H9 (cell line): ENCODE measurements at regions not wholly inside any gene's neighbourhood (a gene's known extent, or its start where the extent isn't known, plus 50 kb on each side); places are given as distances from the start of the nearest gene placed in this dataset.

ENCODE experiments used
- DNase-seq: peaks from one replicate; pipeline ENCODE4 v3.0.0-alpha.2; 2017
- H2AFZ ChIP-seq: one replicate; pipeline ENCODE4 v1.6.1; 2013; ENCODE audit warnings: mild to moderate bottlenecking, low read length, control low read depth, moderate library complexity
- H2AK5ac ChIP-seq: 2 replicates; pipeline ENCODE4 v1.6.1; 2013; ENCODE audit warnings: low read length, control low read depth, mixed read lengths; ENCODE audit not compliant: insufficient read length
- H2BK120ac ChIP-seq: one replicate; pipeline ENCODE4 v1.6.1; 2013; ENCODE audit warnings: low read depth, mild to moderate bottlenecking, low read length, control low read depth, inconsistent platforms; ENCODE audit not compliant: poor library complexity, severe bottlenecking
- H2BK12ac ChIP-seq: 2 replicates; pipeline ENCODE4 v1.6.1; 2013; ENCODE audit warnings: low read length, control low read depth, mixed read lengths, low read depth; ENCODE audit not compliant: insufficient read length
- H2BK15ac ChIP-seq: 2 replicates; pipeline ENCODE4 v1.6.1; 2013; ENCODE audit warnings: low read depth, low read length, control low read depth
- H2BK20ac ChIP-seq: one replicate; pipeline ENCODE4 v1.6.1; 2013; ENCODE audit warnings: low read depth, mild to moderate bottlenecking, low read length, control low read depth, inconsistent platforms; ENCODE audit not compliant: poor library complexity, severe bottlenecking
- H2BK5ac ChIP-seq: 2 replicates; pipeline ENCODE4 v1.6.1; 2013; ENCODE audit warnings: low read length, control low read depth, mixed read lengths; ENCODE audit not compliant: insufficient read length
- H3K14ac ChIP-seq: 2 replicates; pipeline ENCODE4 v1.6.1; 2013; ENCODE audit warnings: low read length, control low read depth; ENCODE audit not compliant: insufficient read depth
- H3K18ac ChIP-seq: 2 replicates; pipeline ENCODE4 v1.6.1; 2013; ENCODE audit warnings: low read depth, mild to moderate bottlenecking, mixed read lengths, low read length, control low read depth; ENCODE audit not compliant: insufficient read length
- H3K23ac ChIP-seq: 2 replicates; pipeline ENCODE4 v1.6.1; 2013; ENCODE audit warnings: low read length, control low read depth, mixed read lengths, low read depth; ENCODE audit not compliant: insufficient read length
- H3K23me2 ChIP-seq: 2 replicates; pipeline ENCODE4 v1.6.1; 2013; ENCODE audit warnings: low read depth, mild to moderate bottlenecking, mixed read lengths, low read length, control low read depth; ENCODE audit not compliant: insufficient read length, poor library complexity, severe bottlenecking
- H3K27ac ChIP-seq: 2 replicates; pipeline ENCODE4 v1.5.1; 2013; ENCODE audit warnings: low read length, control low read depth, mixed read lengths, low read depth; ENCODE audit not compliant: insufficient read length
- H3K27me3 ChIP-seq: 2 replicates; pipeline ENCODE4 v1.6.1; 2013; ENCODE audit warnings: low read length, control low read depth, inconsistent platforms; ENCODE audit not compliant: insufficient read depth
- H3K4ac ChIP-seq: 2 replicates; pipeline ENCODE4 v1.6.1; 2013; ENCODE audit warnings: low read depth, mild to moderate bottlenecking, control low read depth, inconsistent platforms, low read length, moderate library complexity
- H3K4me1 ChIP-seq: 2 replicates; pipeline ENCODE4 v1.6.1; 2013; ENCODE audit warnings: low read length, control low read depth, inconsistent platforms; ENCODE audit not compliant: insufficient read depth
- H3K4me2 ChIP-seq: 2 replicates; pipeline ENCODE4 v1.6.1; 2013; ENCODE audit warnings: low read length, control low read depth, mixed read lengths; ENCODE audit not compliant: insufficient read length, insufficient read depth
- H3K56ac ChIP-seq: 2 replicates; pipeline ENCODE4 v1.6.1; 2013; ENCODE audit warnings: low read depth, mild to moderate bottlenecking, mixed read lengths, low read length, control low read depth; ENCODE audit not compliant: insufficient read length
- H3K79me1 ChIP-seq: 2 replicates; pipeline ENCODE4 v1.6.1; 2013; ENCODE audit warnings: low read depth, mild to moderate bottlenecking, moderate library complexity, low read length, control low read depth, inconsistent platforms; ENCODE audit not compliant: insufficient read depth, poor library complexity, severe bottlenecking
- H3K79me2 ChIP-seq: 2 replicates; pipeline ENCODE4 v1.6.1; 2013; ENCODE audit warnings: low read length, control low read depth, inconsistent platforms; ENCODE audit not compliant: insufficient read depth
- H3K9ac ChIP-seq: 2 replicates; pipeline ENCODE4 v1.6.1; 2013; ENCODE audit warnings: low read length, control low read depth, mixed read lengths; ENCODE audit not compliant: insufficient read length; ENCODE audit errors: extremely low read depth
- H3K9me3 ChIP-seq: one replicate; pipeline ENCODE4 v1.6.1; 2013; ENCODE audit warnings: low read depth, low read length, inconsistent platforms; ENCODE audit not compliant: control insufficient read depth
- H3T11ph ChIP-seq: one replicate; pipeline ENCODE4 v1.6.1; 2013; ENCODE audit warnings: mild to moderate bottlenecking, low read length, control low read depth, inconsistent platforms
- H4K20me1 ChIP-seq: one replicate; pipeline ENCODE4 v1.6.1; 2013; ENCODE audit not compliant: control insufficient read depth, insufficient read length, insufficient read depth
- H4K5ac ChIP-seq: 2 replicates; pipeline ENCODE4 v1.6.1; 2013; ENCODE audit warnings: low read depth, mild to moderate bottlenecking, mixed read lengths, low read length, control low read depth; ENCODE audit not compliant: insufficient read length
- H4K8ac ChIP-seq: replicated peaks from 2 replicates; pipeline ENCODE4 v1.6.1; 2013; ENCODE audit warnings: low read length, control low read depth, mixed read lengths, low read depth; ENCODE audit not compliant: insufficient read length
- H4K91ac ChIP-seq: 2 replicates; pipeline ENCODE4 v1.6.1; 2013; ENCODE audit warnings: low read depth, mild to moderate bottlenecking, moderate library complexity, mixed read lengths, low read length, control low read depth; ENCODE audit not compliant: insufficient read length
- H3K27ac Mint-ChIP-seq, 3 experiments: 2 replicates in 2 of 3; 3 replicates in 1 of 3; pipeline ENCODE4 v1.8.0; 2020 to 2021; ENCODE audit warnings: mixed read lengths in 3 of 3, mild to moderate bottlenecking in 1 of 3, moderate library complexity in 1 of 3
- H3K27me3 Mint-ChIP-seq: 2 replicates; pipeline ENCODE4 v1.8.0; 2021; ENCODE audit warnings: low read depth, mild to moderate bottlenecking, moderate library complexity, mixed read lengths
- H3K36me3 Mint-ChIP-seq, 3 experiments: 2 replicates in 2 of 3; 3 replicates in 1 of 3; pipeline ENCODE4 v1.8.0; 2020 to 2021; ENCODE audit warnings: low read depth in 3 of 3, mixed read lengths in 3 of 3; ENCODE audit not compliant: insufficient read depth in 1 of 3
- H3K4me1 Mint-ChIP-seq, 2 experiments: 2 replicates each; pipeline ENCODE4 v1.8.0; 2020; ENCODE audit warnings: mixed read lengths in 2 of 2
- H3K4me3 Mint-ChIP-seq, 2 experiments: 2 replicates in 1 of 2; 3 replicates in 1 of 2; pipeline ENCODE4 v1.8.0; 2020 to 2021; ENCODE audit warnings: mild to moderate bottlenecking in 2 of 2, mixed read lengths in 2 of 2, moderate library complexity in 1 of 2
- H3K9me3 Mint-ChIP-seq, 2 experiments: 2 replicates in 1 of 2; 3 replicates in 1 of 2; pipeline ENCODE4 v1.8.0; 2020; ENCODE audit warnings: mild to moderate bottlenecking in 2 of 2, mixed read lengths in 2 of 2, moderate library complexity in 1 of 2
- WGBS: extraction: QIAGEN DNeasy Blood & Tissue Kit; methylation state at CpG from one replicate; pipeline ENCODE4 v1.1.7; 2013; ENCODE audit warnings: missing lambda C conversion rate, low lambda C conversion rate, mixed read lengths; ENCODE audit not compliant: insufficient read length; ENCODE audit errors: extremely low coverage; 5-methylcytosine and 5-hydroxymethylcytosine counted together
- TF ChIP-seq, protein P1 (sequence below): fragments of 200-600 bp; sonication (generic); conservative IDR thresholded peaks from 3 replicates; pipeline ENCODE4 v1.8.0; 2021; ENCODE audit warnings: antibody characterized with exemption, mild to moderate bottlenecking

GRCh38 chr2:59997371-59997770 lies 556.1 kb downstream of the BCL11A start:
- Histone ChIP-seq H2BK15ac (no peak overlapping the region), H3K79me2 (no peaks in the 10 kb centered on the region), H3K9me3 (no peaks in the 10 kb centered on the region), H3K18ac (no peak overlapping the region), H4K5ac (no peak overlapping the region), H3K27ac (no peak overlapping the region), H2BK12ac (no peak overlapping the region), H4K20me1 (no peaks in the 10 kb centered on the region), H2BK20ac (no peak overlapping the region), H3K23me2 (no peaks in the 10 kb centered on the region), H2AK5ac (no peak overlapping the region), H3K4me1 (peaks cover 6% of the 10 kb centered on the region; the same call in 1 of the 2 replicates), H3K27me3 (no peaks in the 10 kb centered on the region), H4K91ac (no peak overlapping the region), H3K23ac (no peak overlapping the region), H3K9ac (no peak overlapping the region), H3K4ac (no peak overlapping the region), H3K79me1 (no peaks in the 10 kb centered on the region), H4K8ac (no peak overlapping the region), H2BK5ac (no peak overlapping the region), H3K4me2 (no peak overlapping the region), H3K56ac (no peak overlapping the region), H3K14ac (no peak overlapping the region), H3T11ph (no peak overlapping the region), H2AFZ (no peak overlapping the region), H2BK120ac (no peak overlapping the region)
- Mint-ChIP-seq H3K27me3 (no peaks in the 10 kb centered on the region; the same call in 1 of the 2 replicates), H3K27ac (no peak overlapping the region; a peak in 1 of 7 replicates), H3K9me3 (no peaks in the 10 kb centered on the region; a peak in 1 of 5 replicates), H3K4me1 (peaks cover 15 to 23% of the 10 kb centered on the region in 2 experiments), H3K4me3 (no peak overlapping the region), H3K36me3 (no peaks in the 10 kb centered on the region)
- no CpG with 5 or more reads among the region's 3 CpGs for WGBS
- DNase-seq = no peak
- TF ChIP-seq, protein P1, sequence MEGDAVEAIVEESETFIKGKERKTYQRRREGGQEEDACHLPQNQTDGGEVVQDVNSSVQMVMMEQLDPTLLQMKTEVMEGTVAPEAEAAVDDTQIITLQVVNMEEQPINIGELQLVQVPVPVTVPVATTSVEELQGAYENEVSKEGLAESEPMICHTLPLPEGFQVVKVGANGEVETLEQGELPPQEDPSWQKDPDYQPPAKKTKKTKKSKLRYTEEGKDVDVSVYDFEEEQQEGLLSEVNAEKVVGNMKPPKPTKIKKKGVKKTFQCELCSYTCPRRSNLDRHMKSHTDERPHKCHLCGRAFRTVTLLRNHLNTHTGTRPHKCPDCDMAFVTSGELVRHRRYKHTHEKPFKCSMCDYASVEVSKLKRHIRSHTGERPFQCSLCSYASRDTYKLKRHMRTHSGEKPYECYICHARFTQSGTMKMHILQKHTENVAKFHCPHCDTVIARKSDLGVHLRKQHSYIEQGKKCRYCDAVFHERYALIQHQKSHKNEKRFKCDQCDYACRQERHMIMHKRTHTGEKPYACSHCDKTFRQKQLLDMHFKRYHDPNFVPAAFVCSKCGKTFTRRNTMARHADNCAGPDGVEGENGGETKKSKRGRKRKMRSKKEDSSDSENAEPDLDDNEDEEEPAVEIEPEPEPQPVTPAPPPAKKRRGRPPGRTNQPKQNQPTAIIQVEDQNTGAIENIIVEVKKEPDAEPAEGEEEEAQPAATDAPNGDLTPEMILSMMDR = no peak
